WI38 (cell line): ENCODE measurements at regions not wholly inside any gene's neighbourhood (a gene's known extent, or its start where the extent isn't known, plus 50 kb on each side); places are given as distances from the start of the nearest gene placed in this dataset.
A peak's percentile ranks its signal among the peaks of the same experiment; 100 is the strongest.
"Not testable (repeated sequence)": the region's sequence is repeated elsewhere in the genome, so short reads cannot be mapped to it uniquely, and the experiment has no call there.

ENCODE experiments used
- H3K4me3 ChIP-seq: 2 replicates; pipeline ENCODE4 v1.5.1; 2011; ENCODE audit warnings: low read depth, mild to moderate bottlenecking, control low read depth, low read length
- TF ChIP-seq, protein P1 (sequence below): IDR thresholded peaks from 2 replicates; pipeline ENCODE4 v1.5.1; 2012; ENCODE audit warnings: low read depth, mild to moderate bottlenecking, control low read depth, low read length

DNA sequence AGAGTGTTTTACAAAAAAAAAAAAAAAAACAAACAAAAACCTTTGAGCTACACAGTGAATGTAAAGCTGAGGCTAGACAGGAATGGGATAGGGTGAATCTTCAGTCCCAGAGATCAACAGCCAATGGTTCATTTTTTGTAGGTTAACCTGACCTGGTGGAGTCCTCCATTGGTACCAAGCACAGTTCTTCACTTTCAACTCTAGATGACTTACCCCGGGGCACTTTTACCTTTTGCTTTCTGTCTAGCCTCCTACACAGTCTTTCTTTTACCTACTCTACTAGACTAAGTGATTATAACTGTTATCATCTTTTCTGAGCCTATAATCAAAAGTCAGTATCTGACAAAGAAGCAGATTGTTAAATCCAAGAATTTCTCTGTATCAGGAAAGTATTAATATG is 50.9 kb downstream of the ANXA2R start:
- TF ChIP-seq, protein P1, sequence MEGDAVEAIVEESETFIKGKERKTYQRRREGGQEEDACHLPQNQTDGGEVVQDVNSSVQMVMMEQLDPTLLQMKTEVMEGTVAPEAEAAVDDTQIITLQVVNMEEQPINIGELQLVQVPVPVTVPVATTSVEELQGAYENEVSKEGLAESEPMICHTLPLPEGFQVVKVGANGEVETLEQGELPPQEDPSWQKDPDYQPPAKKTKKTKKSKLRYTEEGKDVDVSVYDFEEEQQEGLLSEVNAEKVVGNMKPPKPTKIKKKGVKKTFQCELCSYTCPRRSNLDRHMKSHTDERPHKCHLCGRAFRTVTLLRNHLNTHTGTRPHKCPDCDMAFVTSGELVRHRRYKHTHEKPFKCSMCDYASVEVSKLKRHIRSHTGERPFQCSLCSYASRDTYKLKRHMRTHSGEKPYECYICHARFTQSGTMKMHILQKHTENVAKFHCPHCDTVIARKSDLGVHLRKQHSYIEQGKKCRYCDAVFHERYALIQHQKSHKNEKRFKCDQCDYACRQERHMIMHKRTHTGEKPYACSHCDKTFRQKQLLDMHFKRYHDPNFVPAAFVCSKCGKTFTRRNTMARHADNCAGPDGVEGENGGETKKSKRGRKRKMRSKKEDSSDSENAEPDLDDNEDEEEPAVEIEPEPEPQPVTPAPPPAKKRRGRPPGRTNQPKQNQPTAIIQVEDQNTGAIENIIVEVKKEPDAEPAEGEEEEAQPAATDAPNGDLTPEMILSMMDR: no peak
- H3K4me3 ChIP-seq: peak overlapping the region; percentile 35; the same call in 1 of the 2 replicates

DNA sequence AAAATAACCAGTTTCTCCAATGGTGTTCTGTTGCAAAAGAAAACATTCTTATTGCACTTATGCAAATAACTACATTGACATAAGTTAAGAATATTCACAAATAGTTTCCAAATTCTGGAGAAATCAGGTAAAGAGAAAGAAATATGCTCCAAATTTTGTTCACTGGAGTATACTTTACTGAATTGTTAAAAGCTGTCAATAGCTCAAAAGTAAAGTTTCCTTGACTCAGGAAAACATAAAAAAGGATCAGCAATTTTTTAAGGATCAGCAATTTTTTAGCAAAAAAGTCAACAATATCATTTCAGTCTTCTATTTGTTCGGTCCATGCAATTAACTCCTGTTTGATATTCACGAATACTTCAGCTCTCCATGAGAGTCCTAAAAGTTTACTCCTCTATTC is 51.6 kb downstream of the ANXA2R start:
- no peak overlapping the region for H3K4me3 ChIP-seq
- TF ChIP-seq, protein P1: no peak

DNA sequence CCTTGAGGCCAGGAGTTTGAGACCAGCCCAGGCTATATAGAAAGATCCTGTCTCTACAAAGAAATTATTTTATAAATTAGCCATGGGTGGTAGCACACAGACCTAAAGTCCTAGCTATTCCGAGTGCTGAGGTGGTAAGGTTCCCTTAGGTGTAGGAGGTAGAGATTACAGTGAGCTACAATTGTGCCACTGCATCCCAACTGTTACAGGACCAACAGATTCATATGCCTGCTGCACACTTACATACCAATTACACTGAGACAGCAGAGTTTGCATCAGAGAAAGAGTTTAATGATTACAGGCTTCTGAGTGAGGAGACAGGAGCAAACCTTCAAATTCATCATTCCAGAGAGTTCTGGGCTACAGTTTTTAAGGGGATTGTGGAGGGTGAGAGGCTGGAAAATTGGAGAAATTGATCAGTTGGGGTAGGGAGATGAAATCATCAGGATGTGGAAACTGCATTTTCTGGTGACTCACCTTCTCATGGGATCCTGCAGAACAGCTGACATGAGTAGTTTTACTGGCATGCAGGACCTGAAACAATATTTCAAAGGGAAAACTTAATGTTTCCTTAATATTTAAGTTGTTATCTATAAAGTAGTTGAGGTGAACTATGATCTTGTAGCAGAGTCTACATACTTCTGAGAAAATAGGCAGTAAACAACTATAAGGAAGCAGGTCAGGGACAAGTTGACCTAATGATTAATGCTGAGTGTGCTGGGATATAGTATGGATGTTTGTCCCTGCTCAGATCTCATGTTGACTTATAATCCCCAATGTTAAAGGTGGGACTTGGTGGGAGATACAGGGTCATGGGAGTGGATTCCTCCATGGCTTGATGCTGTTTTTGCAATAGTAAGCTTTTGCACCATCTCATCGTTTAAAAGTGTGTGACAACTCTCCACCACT is 54.7 kb downstream of the ANXA2R start:
- TF ChIP-seq, protein P1: no peak
- H3K4me3 ChIP-seq: no peak overlapping the region

DNA sequence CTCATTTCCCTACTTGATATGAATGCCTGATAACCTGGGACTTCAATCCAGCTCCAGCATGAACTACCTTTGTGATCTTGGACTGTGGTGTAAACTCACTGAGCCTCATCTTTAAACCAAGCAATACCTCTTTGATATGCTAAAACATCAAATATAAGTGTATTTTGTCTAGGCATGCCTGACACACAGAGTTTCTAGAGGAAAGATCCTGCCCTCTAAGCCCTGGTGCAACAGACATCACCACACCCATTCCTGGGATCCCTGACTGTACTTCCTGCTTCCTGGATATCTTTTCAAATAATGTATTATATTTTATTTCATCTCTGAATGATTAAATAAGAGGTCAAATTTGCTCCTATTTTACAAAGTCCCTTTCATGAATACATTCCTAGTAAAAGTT is 55.8 kb downstream of the ANXA2R start:
- TF ChIP-seq, protein P1: no peak
- H3K4me3 ChIP-seq: no peak overlapping the region

GRCh38 chr5:42982107-42982622 is 58.0 kb downstream of the ANXA2R start:
- TF ChIP-seq, protein P1: no peak
- no peak overlapping the region for H3K4me3 ChIP-seq

GRCh38 chr5:42981417-42982106 is 58.6 kb downstream of the ANXA2R start:
- H3K4me3 ChIP-seq: not testable (repeated sequence)

DNA sequence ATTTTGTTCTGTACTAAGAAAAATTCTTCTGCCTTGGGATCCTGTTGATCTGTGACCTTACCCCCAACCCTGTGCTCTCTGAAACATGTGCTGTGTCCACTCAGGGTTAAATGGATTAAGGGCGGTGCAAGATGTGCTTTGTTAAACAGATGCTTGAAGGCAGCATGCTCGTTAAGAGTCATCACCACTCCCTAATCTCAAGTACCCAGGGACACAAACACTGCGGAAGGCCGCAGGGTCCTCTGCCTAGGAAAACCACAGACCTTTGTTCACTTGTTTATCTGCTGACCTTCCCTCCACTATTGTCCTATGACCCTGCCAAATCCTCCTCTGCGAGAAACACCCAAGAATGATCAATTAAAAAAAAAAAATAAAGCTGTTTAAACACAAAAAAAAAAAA is 59.1 kb downstream of the ANXA2R start:
- H3K4me3 ChIP-seq: not testable (repeated sequence)

- not testable (repeated sequence) for H3K4me3 ChIP-seq
Measured at GRCh38 chr5:42980391-42980790, 59.7 kb downstream of the ANXA2R start.

DNA sequence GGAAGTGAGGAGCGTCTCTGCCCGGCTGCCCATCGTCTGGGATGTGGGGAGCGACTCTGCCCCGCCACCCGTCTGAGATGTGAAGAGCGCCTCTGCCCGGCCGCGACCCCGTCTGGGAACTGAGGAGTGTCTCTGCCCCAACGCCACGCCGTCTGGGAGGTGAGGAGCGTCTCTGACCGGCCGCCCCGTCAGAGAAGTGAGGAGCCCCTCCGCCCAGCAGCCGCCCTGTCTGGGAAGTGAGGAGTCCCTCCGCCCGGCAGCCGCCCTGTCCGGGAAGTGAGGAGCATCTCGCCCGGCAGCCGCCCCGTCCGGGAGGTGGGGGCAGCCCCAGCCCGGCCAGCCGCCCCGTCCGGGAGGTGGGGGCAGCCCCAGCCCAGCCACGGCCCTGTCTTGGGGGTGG is 60.9 kb downstream of the ANXA2R start:
- H3K4me3 ChIP-seq: not testable (repeated sequence)
